ENCODE measurements at regions not wholly inside any gene's neighbourhood (a gene's known extent, or its start where the extent isn't known, plus 50 kb on each side); places are given as distances from the start of the nearest gene placed in this dataset.

- no peak overlapping the region for H4K5ac ChIP-seq (ENCODE audit: low read depth, low read length)
- dilution Hi-C loops (cut with HindIII; ENCODE audit: low sequenced_read_pairs, unreplicated experiment) (no loop called here), in situ Hi-C loops (cut with MboI; ENCODE audit: low sequenced_read_pairs) (no loop called here), intact Hi-C loops (cut with micrococcal nuclease) (no loop called here)
- no peak overlapping the region for H3K9ac ChIP-seq (ENCODE audit: low read depth, low read length)
- ChIA-PET CTCF (no interaction called here), POLR2A (ENCODE audit: unreplicated experiment) (no interaction called here)
- DNase-seq (no peak), ATAC-seq (ENCODE audit: low read depth) (no peak)
- H2BK20ac ChIP-seq (ENCODE audit: low read depth, low read length): no peak overlapping the region
- no peak overlapping the region for H3K14ac ChIP-seq (replicated peaks; ENCODE audit: low read depth, low read length)
- no peaks in the 10 kb centered on the region for H3K79me1 ChIP-seq (ENCODE audit: low read depth in 1 of 2, low read length in 2 of 2)
- H2AFZ ChIP-seq (replicated peaks; ENCODE audit: low read length, poor library complexity): no peak overlapping the region
- no peaks in the 10 kb centered on the region for H3K9me1 ChIP-seq (ENCODE audit: insufficient read depth, low read length)
- no peak overlapping the region for H2AK5ac ChIP-seq (ENCODE audit: low read depth, low read length)
- H3K36me3 ChIP-seq (ENCODE audit: control insufficient read depth, insufficient read depth, low read length): no peaks in the 10 kb centered on the region
- H2AK9ac ChIP-seq (replicated peaks; ENCODE audit: low read depth, low read length, poor library complexity): no peak overlapping the region
- no peak overlapping the region for H2BK120ac ChIP-seq (ENCODE audit: low read depth, low read length)
- no peak overlapping the region for H3K27ac ChIP-seq (ENCODE audit: insufficient read depth, low read length)
- H3K23ac ChIP-seq (ENCODE audit: low read depth, low read length): no peak overlapping the region
- no peak overlapping the region for H3K4me2 ChIP-seq (ENCODE audit: low read depth, low read length)
- no peak overlapping the region for H2BK5ac ChIP-seq (ENCODE audit: low read depth, low read length, poor library complexity, severe bottlenecking)
- no peak overlapping the region for H4K91ac ChIP-seq (ENCODE audit: insufficient read depth, low read depth, low read length)
- WGBS, 2 experiments (ENCODE audit: extremely low coverage in 2 of 2, insufficient read length in 1 of 2): no CpG with 5 or more reads among the region's 3 CpGs
- H3K4me1 ChIP-seq (ENCODE audit: control insufficient read depth, insufficient read depth, low read length): no peaks in the 10 kb centered on the region
- TF ChIP-seq POLR2A (IDR thresholded peaks at IDR 0.05; ENCODE audit: low read depth, low read length) (no peak), CHD1 (IDR thresholded peaks at IDR 0.05; ENCODE audit: low read depth, low read length) (no peak), MXI1 (IDR thresholded peaks at IDR 0.05; ENCODE audit: borderline replicate concordance, low read depth, low read length) (no peak), MAZ (IDR thresholded peaks at IDR 0.05; ENCODE audit: borderline replicate concordance, low read depth, low read length) (no peak), CTCF (conservative IDR thresholded peaks at IDR 0.05; ENCODE audit: low read depth, low read length) (no peak), NFE2L2 (IDR thresholded peaks at IDR 0.05; ENCODE audit: low read depth, low read length) (no peak)
- H3K4me3 ChIP-seq (ENCODE audit: insufficient read depth, low read depth, low read length): no peak overlapping the region
- H3K4ac ChIP-seq (ENCODE audit: low read depth, low read length): no peak overlapping the region
- BruUV-seq (replicated peaks): no TSS peak
- no peak overlapping the region for H2BK15ac ChIP-seq (ENCODE audit: low read depth, low read length)
- H4K20me1 ChIP-seq (ENCODE audit: insufficient read depth, low read length): no peaks in the 10 kb centered on the region
- H3K56ac ChIP-seq (ENCODE audit: extremely low read depth, insufficient read depth, low read length): no peak overlapping the region
- H4K8ac ChIP-seq (ENCODE audit: low read depth in 2 of 2, low read length in 2 of 2): no peak overlapping the region
- H3K27me3 ChIP-seq (ENCODE audit: control insufficient read depth, insufficient read depth, low read length): no peaks in the 10 kb centered on the region
- no peaks in the 10 kb centered on the region for H3K9me3 ChIP-seq (ENCODE audit: control insufficient read depth, insufficient read depth, low read length)
- no peak overlapping the region for H3K18ac ChIP-seq (ENCODE audit: low read depth, low read length)
Observed at GRCh38 chr7:136061433-136061832, 84.3 kb upstream of the MTPN start.
